Endothelial cell of umbilical vein (primary cell): ENCODE measurements at regions not wholly inside any gene's neighbourhood (a gene's known extent, or its start where the extent isn't known, plus 50 kb on each side); places are given as distances from the start of the nearest gene placed in this dataset.

Experiments
- CTCF ChIP-seq, 2 donors: IDR thresholded peaks; 1 replicate in 1 of 2; 2 replicates in 1 of 2; pipeline ENCODE4 v1.5.1; 2011; ENCODE audit warnings: low read length in 2 of 2, mild to moderate bottlenecking in 2 of 2, moderate library complexity in 2 of 2, control low read depth in 1 of 2, inconsistent platforms in 1 of 2, low read depth in 1 of 2; ENCODE audit not compliant: insufficient read depth in 1 of 2; ENCODE audit errors: extremely low read depth in 1 of 2
- EZH2 ChIP-seq: IDR thresholded peaks from 2 replicates; pipeline ENCODE4 v1.6.1; 2012; ENCODE audit warnings: borderline replicate concordance, low read depth, mild to moderate bottlenecking, moderate library complexity, low read length, inconsistent platforms; ENCODE audit not compliant: severe bottlenecking
- MAX ChIP-seq: IDR thresholded peaks from 2 replicates; pipeline ENCODE4 v1.6.1; 2011; ENCODE audit not compliant: insufficient read depth, insufficient read length
- POLR2A ChIP-seq: IDR thresholded peaks from 2 replicates; pipeline ENCODE4 v1.6.1; 2012; ENCODE audit warnings: low read depth, mild to moderate bottlenecking, control low read depth, low read length
- POLR2AphosphoS5 ChIP-seq: IDR thresholded peaks from 2 replicates; pipeline ENCODE4 v1.6.1; 2012; ENCODE audit warnings: low read depth, mild to moderate bottlenecking, control low read depth, low read length, moderate library complexity; ENCODE audit not compliant: insufficient read depth

GRCh38 chr15:69862540-69862939, 235.2 kb downstream of the TLE3 start:
- TF ChIP-seq EZH2 (no peak), CTCF (IDR thresholded peaks at IDR 0.05; ENCODE audit: extremely low read depth in 1 of 2, insufficient read depth in 1 of 2, low read depth in 1 of 2, low read length in 2 of 2) (no peak), POLR2AphosphoS5 (no peak), MAX (no peak), POLR2A (no peak)
